ENCODE measurements at regions not wholly inside any gene's neighbourhood (a gene's known extent, or its start where the extent isn't known, plus 50 kb on each side); places are given as distances from the start of the nearest gene placed in this dataset.

DNA sequence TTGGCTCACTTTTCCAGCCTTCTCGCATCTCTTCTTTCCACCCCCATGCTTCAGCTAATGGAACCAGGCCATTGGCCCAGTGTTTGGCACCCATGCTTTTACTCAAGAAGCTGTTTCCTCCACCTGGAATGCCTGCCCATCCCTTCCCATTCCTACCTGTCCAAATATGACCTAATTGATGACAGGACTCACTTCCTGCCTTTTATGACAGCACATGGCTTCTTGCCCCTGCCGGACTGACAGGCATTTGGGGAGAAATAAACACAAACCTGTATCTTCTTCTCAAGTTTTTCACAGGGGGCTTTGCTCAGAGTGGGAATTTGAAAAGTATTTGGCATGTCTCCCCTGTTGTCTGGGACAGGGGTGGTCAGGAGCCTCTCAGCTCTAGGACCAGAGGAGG lies 120.1 kb downstream of the ABHD5 start:
- Histone ChIP-seq H3K27me3 (peaks cover 0 to 5% (median 0%) of the 10 kb centered on the region in 7 donors), H3K36me3 (no peaks in the 10 kb centered on the region), H3K9me3 (no peaks in the 10 kb centered on the region), H3K4me1 (no peaks in the 10 kb centered on the region), H3K27ac (no peak overlapping the region), H3K4me3 (no peak overlapping the region)
- TF ChIP-seq, protein P1, sequence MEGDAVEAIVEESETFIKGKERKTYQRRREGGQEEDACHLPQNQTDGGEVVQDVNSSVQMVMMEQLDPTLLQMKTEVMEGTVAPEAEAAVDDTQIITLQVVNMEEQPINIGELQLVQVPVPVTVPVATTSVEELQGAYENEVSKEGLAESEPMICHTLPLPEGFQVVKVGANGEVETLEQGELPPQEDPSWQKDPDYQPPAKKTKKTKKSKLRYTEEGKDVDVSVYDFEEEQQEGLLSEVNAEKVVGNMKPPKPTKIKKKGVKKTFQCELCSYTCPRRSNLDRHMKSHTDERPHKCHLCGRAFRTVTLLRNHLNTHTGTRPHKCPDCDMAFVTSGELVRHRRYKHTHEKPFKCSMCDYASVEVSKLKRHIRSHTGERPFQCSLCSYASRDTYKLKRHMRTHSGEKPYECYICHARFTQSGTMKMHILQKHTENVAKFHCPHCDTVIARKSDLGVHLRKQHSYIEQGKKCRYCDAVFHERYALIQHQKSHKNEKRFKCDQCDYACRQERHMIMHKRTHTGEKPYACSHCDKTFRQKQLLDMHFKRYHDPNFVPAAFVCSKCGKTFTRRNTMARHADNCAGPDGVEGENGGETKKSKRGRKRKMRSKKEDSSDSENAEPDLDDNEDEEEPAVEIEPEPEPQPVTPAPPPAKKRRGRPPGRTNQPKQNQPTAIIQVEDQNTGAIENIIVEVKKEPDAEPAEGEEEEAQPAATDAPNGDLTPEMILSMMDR (IDR thresholded peaks at IDR 0.05): no peak
- intact Hi-C loops (cut with DNase I): no loop called here
- DNase-seq: no peak
- 82 to 90% methylated on average over 2 of the region's 2 CpGs for WGBS, 2 donors
- ATAC-seq: no peak

DNA sequence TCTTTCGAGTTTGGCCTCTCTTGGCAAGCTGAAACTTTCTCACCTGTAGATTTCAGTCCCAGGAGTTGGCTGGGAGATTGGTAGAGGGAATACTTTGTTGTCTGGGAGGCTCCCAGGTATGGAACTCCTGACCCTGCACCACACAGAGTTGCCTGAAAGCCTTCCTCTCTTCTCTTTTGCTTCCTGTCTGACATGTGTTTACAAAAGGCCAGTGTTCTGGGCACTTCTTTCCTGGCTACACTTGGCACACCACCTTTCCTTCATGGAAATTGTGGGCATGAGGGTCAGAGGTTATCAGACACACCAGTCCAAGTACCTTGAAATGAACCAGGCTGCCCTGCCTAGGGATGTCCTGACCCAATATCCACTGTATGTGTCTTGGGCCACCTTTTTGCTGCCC lies 123.7 kb downstream of the ABHD5 start:
- Histone ChIP-seq H3K27ac (no peak overlapping the region), H3K4me1 (no peaks in the 10 kb centered on the region), H3K36me3 (no peaks in the 10 kb centered on the region), H3K27me3 (no peaks in the 10 kb centered on the region), H3K9me3 (no peaks in the 10 kb centered on the region), H3K4me3 (no peak overlapping the region)
- ATAC-seq (no peak), DNase-seq (no peak)
- 50% methylated on average over 1 of the region's 1 CpG for whole genome bisulfite sequencing, 2 donors
- TF ChIP-seq, protein P1 (IDR thresholded peaks at IDR 0.05): no peak
- intact Hi-C loops (cut with DNase I): no loop called here

DNA sequence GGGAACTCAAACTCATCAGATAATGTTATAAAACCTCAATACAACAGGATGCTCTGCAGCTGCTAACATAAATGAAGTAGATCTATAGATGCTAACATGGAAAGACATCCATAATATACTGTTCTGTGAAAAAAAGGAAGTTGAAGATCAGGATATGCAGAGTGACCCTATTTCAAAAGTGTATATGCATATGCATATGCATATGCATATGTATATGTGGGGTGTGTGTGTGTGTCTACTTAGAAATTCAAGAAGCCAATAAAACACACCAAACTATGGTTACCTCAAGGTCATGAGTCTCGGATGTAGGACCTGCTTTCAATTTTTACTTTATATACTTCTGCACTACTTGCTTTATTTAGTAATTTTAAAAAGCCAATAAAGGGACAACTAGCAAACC lies 125.6 kb downstream of the ABHD5 start:
- Histone ChIP-seq H3K4me1 (no peaks in the 10 kb centered on the region), H3K27ac (no peak overlapping the region), H3K27me3 (peaks cover 0 to 3% (median 0%) of the 10 kb centered on the region in 7 donors), H3K36me3 (no peaks in the 10 kb centered on the region), H3K4me3 (no peak overlapping the region), H3K9me3 (no peaks in the 10 kb centered on the region)
- 84% methylated on average over 1 of the region's 1 CpG for WGBS, 2 donors
- no peak for DNase-seq
- intact Hi-C loops (cut with DNase I): no loop called here
- TF ChIP-seq, protein P1 (IDR thresholded peaks at IDR 0.05): no peak
- no peak for ATAC-seq

DNA sequence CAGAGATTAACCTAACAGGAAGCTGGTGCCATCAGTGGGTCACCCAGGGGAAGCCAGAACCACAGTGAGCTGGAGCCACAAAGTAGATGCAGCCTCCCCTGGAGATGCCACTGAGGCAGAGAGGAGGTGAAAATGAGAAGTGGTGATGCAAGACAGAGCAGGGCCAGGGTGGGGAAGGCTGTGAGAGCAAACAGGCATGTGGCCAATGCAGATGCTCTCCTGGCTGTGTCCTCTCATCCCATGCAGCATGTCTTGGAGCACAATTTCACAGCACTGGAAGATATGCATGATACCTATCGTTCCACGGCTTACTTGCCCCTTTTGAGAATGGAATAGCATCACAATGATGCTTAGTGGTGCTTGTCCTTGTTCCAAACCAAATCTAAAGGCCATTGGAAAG lies 126.3 kb downstream of the ABHD5 start:
- ATAC-seq: no peak
- intact Hi-C loops (cut with DNase I): no loop called here
- TF ChIP-seq, protein P1 (IDR thresholded peaks at IDR 0.05): no peak
- 83 to 98% methylated on average over 2 of the region's 2 CpGs for WGBS, 2 donors
- Histone ChIP-seq H3K9me3 (no peaks in the 10 kb centered on the region), H3K27ac (no peak overlapping the region), H3K4me1 (no peaks in the 10 kb centered on the region), H3K4me3 (no peak overlapping the region), H3K36me3 (no peaks in the 10 kb centered on the region), H3K27me3 (peaks cover 0 to 3% (median 0%) of the 10 kb centered on the region in 7 donors)
- no peak for DNase-seq

DNA sequence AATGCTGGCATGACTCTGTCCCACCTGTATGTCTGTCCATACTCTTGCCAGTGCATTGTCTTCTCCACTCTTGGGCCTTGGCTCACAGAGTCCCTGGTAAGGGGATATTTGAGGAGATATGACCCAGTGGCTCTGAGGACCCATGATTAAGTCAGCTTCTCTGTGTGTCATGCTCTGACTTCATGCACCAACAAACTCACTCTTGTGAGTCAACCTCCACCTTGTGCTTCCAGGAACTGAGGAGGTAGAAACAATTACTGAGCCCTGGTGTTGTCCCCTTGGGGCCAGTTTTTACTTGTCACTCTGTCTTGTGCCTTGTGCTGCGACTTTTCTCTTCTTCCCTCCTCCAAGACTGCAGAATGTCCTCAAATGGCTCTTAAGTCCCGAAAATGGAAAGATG lies 127.1 kb downstream of the ABHD5 start:
- DNase-seq: no peak
- no peak overlapping the region for H3K27ac ChIP-seq
- no peaks in the 10 kb centered on the region for H3K36me3 ChIP-seq
- peaks cover 0 to 3% (median 0%) of the 10 kb centered on the region in 7 donors for H3K27me3 ChIP-seq
- TF ChIP-seq, protein P1 (IDR thresholded peaks at IDR 0.05): no peak
- H3K4me1 ChIP-seq: no peaks in the 10 kb centered on the region
- no peaks in the 10 kb centered on the region for H3K9me3 ChIP-seq
- intact Hi-C loops (cut with DNase I): no loop called here
- 69 to 87% methylated on average over 2 of the region's 2 CpGs for WGBS, 2 donors
- no peak for ATAC-seq
- H3K4me3 ChIP-seq: no peak overlapping the region
